Gastroesophageal sphincter (tissue), 4 donors: ENCODE measurements at regions not wholly inside any gene's neighbourhood (a gene's known extent, or its start where the extent isn't known, plus 50 kb on each side); places are given as distances from the start of the nearest gene placed in this dataset.

ENCODE experiments used
- ATAC-seq: fragments of 150-250 bp; one replicate; pipeline ENCODE4 v1.9.1; 2016; ENCODE audit warnings: mild to moderate bottlenecking, moderate library complexity
- H3K27ac ChIP-seq, 4 donors: fragments of 200-600 bp; sonication (generic) in 3 of 4; 1 replicate in 3 of 4; 2 replicates in 1 of 4; pipeline ENCODE4 v1.5.1; 2016 to 2019
- H3K27me3 ChIP-seq: fragments of 200-600 bp; sonication (generic); one replicate; pipeline ENCODE4 v1.5.1; 2019
- H3K36me3 ChIP-seq, 2 donors: fragments of 200-600 bp; sonication (generic); one replicate each; pipeline ENCODE4 v1.5.1; 2019; ENCODE audit warnings: control low read depth in 1 of 2
- H3K4me1 ChIP-seq, 3 donors: fragments of 200-600 bp; sonication (generic); 1 replicate in 2 of 3; 2 replicates in 1 of 3; pipeline ENCODE4 v1.5.1; 2016 to 2019; ENCODE audit warnings: control low read depth in 2 of 3
- H3K4me3 ChIP-seq, 2 donors: fragments of 200-600 bp; sonication (generic); one replicate each; pipeline ENCODE4 v1.5.1; 2019; ENCODE audit warnings: mild to moderate bottlenecking in 1 of 2, moderate library complexity in 1 of 2
- H3K9me3 ChIP-seq, 3 donors: fragments of 200-600 bp; sonication (generic); one replicate each; pipeline ENCODE4 v1.5.1; 2017 to 2019; ENCODE audit warnings: control low read depth in 2 of 3
- CTCF ChIP-seq, 4 experiments: fragments of 200-600 bp in 2 of 4; fragments of 450-650 bp in 2 of 4; sonication (generic) in 1 of 4; IDR thresholded peaks; one replicate each; pipeline ENCODE4 v1.5.1; 2017 to 2019; ENCODE audit warnings: antibody characterized with exemption in 4 of 4, mild to moderate bottlenecking in 2 of 4, moderate library complexity in 2 of 4
- EP300 ChIP-seq: sonication (generic); formaldehyde crosslinking; IDR thresholded peaks from one replicate; pipeline ENCODE4 v1.6.1; 2017; ENCODE audit warnings: antibody characterized with exemption, mild to moderate bottlenecking
- POLR2A ChIP-seq, 2 donors: fragments of 450-650 bp; IDR thresholded peaks; one replicate each; pipeline ENCODE4 v1.6.1; 2017; ENCODE audit warnings: antibody characterized with exemption in 2 of 2, mild to moderate bottlenecking in 2 of 2, moderate library complexity in 1 of 2
- POLR2AphosphoS5 ChIP-seq: sonication (generic); formaldehyde crosslinking; IDR thresholded peaks from one replicate; pipeline ENCODE4 v1.6.1; 2017; ENCODE audit warnings: antibody characterized with exemption
- WGBS, 2 donors: methylation state at CpG; one replicate each; pipeline ENCODE4 v1.1.5; 2018; ENCODE audit warnings: low coverage in 1 of 2; 5-methylcytosine and 5-hydroxymethylcytosine counted together

- H3K4me3 ChIP-seq = no peak overlapping the region
- ATAC-seq = no peak
- H3K27me3 ChIP-seq = no peaks in the 10 kb centered on the region
- H3K9me3 ChIP-seq = no peaks in the 10 kb centered on the region
- H3K4me1 ChIP-seq = no peaks in the 10 kb centered on the region
- WGBS, 2 donors = 52 to 81% methylated on average over 3 of the region's 3 CpGs
- no peaks in the 10 kb centered on the region for H3K36me3 ChIP-seq
- TF ChIP-seq EP300 (no peak), CTCF (IDR thresholded peaks at IDR 0.05) (no peak), POLR2AphosphoS5 (no peak), POLR2A (IDR thresholded peaks at IDR 0.05) (no peak)
- no peak overlapping the region for H3K27ac ChIP-seq
Observed at GRCh38 chr20:48411245-48411644, 416.6 kb downstream of the PREX1 start.

- Histone ChIP-seq H3K36me3 (no peaks in the 10 kb centered on the region), H3K27ac (no peak overlapping the region), H3K9me3 (no peaks in the 10 kb centered on the region), H3K4me1 (no peaks in the 10 kb centered on the region), H3K4me3 (no peak overlapping the region), H3K27me3 (no peaks in the 10 kb centered on the region)
- 89 to 92% methylated on average over 3 to 4 of the region's 4 CpGs for WGBS, 2 donors
- TF ChIP-seq CTCF (IDR thresholded peaks at IDR 0.05) = no peak
- no peak for TF ChIP-seq POLR2A (IDR thresholded peaks at IDR 0.05)
- no peak for TF ChIP-seq EP300
- no peak for TF ChIP-seq POLR2AphosphoS5
- no peak for ATAC-seq
Observed at GRCh38 chr20:48409055-48409615, 418.7 kb downstream of the PREX1 start.

GRCh38 chr20:48407710-48408109, 420.1 kb downstream of the PREX1 start:
- no peak overlapping the region for H3K4me3 ChIP-seq
- TF ChIP-seq EP300 (no peak), POLR2AphosphoS5 (no peak), POLR2A (IDR thresholded peaks at IDR 0.05) (no peak), CTCF (IDR thresholded peaks at IDR 0.05) (no peak)
- H3K36me3 ChIP-seq = no peaks in the 10 kb centered on the region
- H3K27me3 ChIP-seq = no peaks in the 10 kb centered on the region
- no peaks in the 10 kb centered on the region for H3K9me3 ChIP-seq
- no peak overlapping the region for H3K27ac ChIP-seq
- WGBS, 2 donors = 84 to 85% methylated on average over 5 to 6 of the region's 6 CpGs
- no peaks in the 10 kb centered on the region for H3K4me1 ChIP-seq
- ATAC-seq = no peak

GRCh38 chr20:48406912-48407340, 420.9 kb downstream of the PREX1 start:
- TF ChIP-seq POLR2AphosphoS5 = no peak
- TF ChIP-seq EP300 = no peak
- TF ChIP-seq CTCF (IDR thresholded peaks at IDR 0.05) = no peak
- no peak for TF ChIP-seq POLR2A (IDR thresholded peaks at IDR 0.05)
- Histone ChIP-seq H3K4me1 (no peaks in the 10 kb centered on the region), H3K4me3 (no peak overlapping the region), H3K36me3 (no peaks in the 10 kb centered on the region), H3K9me3 (no peaks in the 10 kb centered on the region), H3K27me3 (no peaks in the 10 kb centered on the region), H3K27ac (no peak overlapping the region)
- no peak for ATAC-seq
- 50 to 52% methylated on average over 4 to 5 of the region's 5 CpGs for WGBS, 2 donors

- TF ChIP-seq POLR2AphosphoS5 = no peak
- TF ChIP-seq CTCF (IDR thresholded peaks at IDR 0.05) = no peak
- no peak for TF ChIP-seq POLR2A (IDR thresholded peaks at IDR 0.05)
- no peak for TF ChIP-seq EP300
- Histone ChIP-seq H3K4me1 (no peaks in the 10 kb centered on the region), H3K27ac (no peak overlapping the region), H3K27me3 (no peaks in the 10 kb centered on the region), H3K36me3 (no peaks in the 10 kb centered on the region), H3K9me3 (no peaks in the 10 kb centered on the region), H3K4me3 (no peak overlapping the region)
- 81 to 83% methylated on average over 1 to 4 of the region's 4 CpGs for WGBS, 2 donors
- ATAC-seq = no peak
Observed at GRCh38 chr20:48406498-48406897, 421.3 kb downstream of the PREX1 start.
